Stromal cell of bone marrow (primary cell): ENCODE measurements at regions not wholly inside any gene's neighbourhood (a gene's known extent, or its start where the extent isn't known, plus 50 kb on each side); places are given as distances from the start of the nearest gene placed in this dataset.
"Not testable (repeated sequence)": the region's sequence is repeated elsewhere in the genome, so short reads cannot be mapped to it uniquely, and the experiment has no call there.

Experiments used
- DNase-seq: peaks from one replicate; pipeline ENCODE4 v3.0.0-alpha.2; 2012; ENCODE audit warnings: low read depth

- no peak for DNase-seq
Measured at GRCh38 chr13:60924856-60925255, 490.8 kb downstream of the PCDH20 start.

- DNase-seq: no peak
Measured at GRCh38 chr13:60922576-60923231, 492.9 kb downstream of the PCDH20 start.

GRCh38 chr13:60893801-60894200 is 496.8 kb downstream of the TDRD3 start:
- DNase-seq: no peak

GRCh38 chr13:60887711-60888110 is 490.7 kb downstream of the TDRD3 start:
- no peak for DNase-seq

- DNase-seq: no peak
Measured at GRCh38 chr13:60881507-60881906, 484.5 kb downstream of the TDRD3 start.

GRCh38 chr13:60873116-60873515 is 476.1 kb downstream of the TDRD3 start:
- DNase-seq: no peak

- no peak for DNase-seq
Measured at GRCh38 chr13:60869941-60870613, 473.1 kb downstream of the TDRD3 start.

- no peak for DNase-seq
Measured at GRCh38 chr13:60869225-60869624, 472.2 kb downstream of the TDRD3 start.

GRCh38 chr13:60862036-60862435 is 465.0 kb downstream of the TDRD3 start:
- DNase-seq: no peak

- no peak for DNase-seq
Measured at GRCh38 chr13:60857698-60858097, 460.7 kb downstream of the TDRD3 start.

- DNase-seq: no peak
Measured at GRCh38 chr13:60852886-60853285, 455.9 kb downstream of the TDRD3 start.

- DNase-seq: no peak
Measured at GRCh38 chr13:60851378-60851777, 454.4 kb downstream of the TDRD3 start.

- DNase-seq: no peak
Measured at GRCh38 chr13:60850526-60850925, 453.5 kb downstream of the TDRD3 start.

- no peak for DNase-seq
Measured at GRCh38 chr13:60838581-60838980, 441.6 kb downstream of the TDRD3 start.

- DNase-seq: peak; percentile 17
Measured at GRCh38 chr13:60837806-60838205, 440.8 kb downstream of the TDRD3 start.

GRCh38 chr13:60836821-60837220 is 439.8 kb downstream of the TDRD3 start:
- no peak for DNase-seq

- DNase-seq: no peak
Measured at GRCh38 chr13:60811581-60811980, 414.6 kb downstream of the TDRD3 start.

- DNase-seq: not testable (repeated sequence)
Measured at GRCh38 chr13:60805640-60806039, 408.6 kb downstream of the TDRD3 start.

- DNase-seq: no peak
Measured at GRCh38 chr13:60798503-60798902, 401.5 kb downstream of the TDRD3 start.

GRCh38 chr13:60797112-60797511 is 400.1 kb downstream of the TDRD3 start:
- no peak for DNase-seq

- no peak for DNase-seq
Measured at GRCh38 chr13:60794751-60795150, 397.7 kb downstream of the TDRD3 start.

GRCh38 chr13:60790620-60791019 is 393.6 kb downstream of the TDRD3 start:
- no peak for DNase-seq

- peak; percentile 43 for DNase-seq
Measured at GRCh38 chr13:60788156-60788829, 391.3 kb downstream of the TDRD3 start.
